SK-N-SH (cell line): ENCODE measurements at regions not wholly inside any gene's neighbourhood (a gene's known extent, or its start where the extent isn't known, plus 50 kb on each side); places are given as distances from the start of the nearest gene placed in this dataset.

Experiments
- CTCF ChIA-PET: fragments of 300-600, 350-600 bp; formaldehyde crosslinking; extraction: SDS; loops from one replicate; lab custom pipeline; 2021; lab: Yijun Ruan, JAX
- POLR2A ChIA-PET: fragments of 350-600 bp; sonication (Branson Sonifier 250); formaldehyde crosslinking; extraction: SDS; loops from one replicate; lab custom pipeline; 2020; ENCODE audit warnings: antibody characterized with exemption, inconsistent platforms; lab: Yijun Ruan, JAX
- DNase-seq: peaks from one replicate; pipeline ENCODE4 v3.0.0; 2012
- H2AFZ ChIP-seq: fragments of 200-600 bp; sonication (generic); 2 replicates; pipeline ENCODE4 v1.8.1; 2016; ENCODE audit warnings: antibody characterized with exemption, mild to moderate bottlenecking, low read depth
- H3F3A ChIP-seq: fragments of 200-600 bp; sonication (generic); replicated peaks from 2 replicates; pipeline ENCODE3; 2016; ENCODE audit warnings: antibody characterized with exemption, mild to moderate bottlenecking; ENCODE audit not compliant: insufficient read depth
- H3K27ac ChIP-seq, 2 experiments: fragments of 200-500 bp in 1 of 2; fragments of 200-600 bp in 1 of 2; sonication (Bioruptor generic) in 1 of 2; sonication (generic), shearing (Covaris generic) in 1 of 2; 2 replicates each; pipeline versions ENCODE4 v1.5.1 to v1.6.1; 2014 to 2016; ENCODE audit warnings: low read depth in 2 of 2, inconsistent platforms in 1 of 2, low read length in 1 of 2, mild to moderate bottlenecking in 1 of 2, mixed read lengths in 1 of 2
- H3K27me3 ChIP-seq: fragments of 200-600 bp; sonication (generic), shearing (Covaris generic); 2 replicates; pipeline ENCODE4 v1.6.1; 2016; ENCODE audit warnings: mixed run types; ENCODE audit not compliant: insufficient read depth
- H3K36me3 ChIP-seq, 2 experiments: fragments of 200-500 bp in 1 of 2; fragments of 200-600 bp in 1 of 2; sonication (Bioruptor generic) in 1 of 2; sonication (generic) in 1 of 2; replicated peaks in 1 of 2; 2 replicates each; pipeline versions ENCODE3 to v1.5.1; 2014 to 2016; ENCODE audit warnings: low read length in 1 of 2, mild to moderate bottlenecking in 1 of 2; ENCODE audit not compliant: insufficient read depth in 2 of 2, control insufficient read depth in 1 of 2
- H3K4me1 ChIP-seq, 2 experiments: fragments of 200-500 bp in 1 of 2; fragments of 200-600 bp in 1 of 2; sonication (Bioruptor generic) in 1 of 2; sonication (generic), shearing (Covaris generic) in 1 of 2; 2 replicates each; pipeline versions ENCODE4 v1.5.1 to v1.6.1; 2014 to 2016; ENCODE audit warnings: low read depth in 1 of 2, low read length in 1 of 2, mixed run types in 1 of 2; ENCODE audit not compliant: insufficient read depth in 2 of 2, control insufficient read depth in 1 of 2
- H3K4me2 ChIP-seq: fragments of 200-600 bp; sonication (generic), shearing (Covaris generic); 2 replicates; pipeline ENCODE4 v1.6.1; 2017; ENCODE audit warnings: mixed run types
- H3K4me3 ChIP-seq, 2 experiments: fragments of 200-500 bp in 1 of 2; fragments of 200-600 bp in 1 of 2; sonication (Bioruptor generic) in 1 of 2; sonication (generic), shearing (Covaris generic) in 1 of 2; 2 replicates each; pipeline versions ENCODE4 v1.5.1 to v1.8.1; 2014 to 2016; ENCODE audit warnings: low read depth in 2 of 2, inconsistent platforms in 1 of 2, low read length in 1 of 2, mild to moderate bottlenecking in 1 of 2, mixed read lengths in 1 of 2, moderate library complexity in 1 of 2
- H3K79me2 ChIP-seq: fragments of 200-600 bp; sonication (generic); 2 replicates; pipeline ENCODE4 v1.8.1; 2017; ENCODE audit warnings: mild to moderate bottlenecking; ENCODE audit not compliant: insufficient read depth
- H3K9ac ChIP-seq: fragments of 200-600 bp; sonication (generic); 2 replicates; pipeline ENCODE4 v1.6.1; 2017; ENCODE audit warnings: mixed run types
- H3K9me2 ChIP-seq: fragments of 200-600 bp; sonication (generic); 2 replicates; pipeline ENCODE4 v1.6.1; 2017; ENCODE audit warnings: mixed run types
- H3K9me3 ChIP-seq: fragments of 200-600 bp; sonication (generic); 2 replicates; pipeline ENCODE4 v1.6.1; 2017; ENCODE audit warnings: mixed run types, mild to moderate bottlenecking, moderate library complexity
- H4K20me1 ChIP-seq: fragments of 200-600 bp; sonication (generic); 2 replicates; pipeline ENCODE4 v1.6.1; 2017; ENCODE audit warnings: mild to moderate bottlenecking, mixed run types; ENCODE audit not compliant: insufficient read depth
- CHD2 ChIP-seq: fragments of 150-350 bp; IDR thresholded peaks from 2 replicates; pipeline ENCODE4 v1.6.1; 2018; ENCODE audit warnings: low read length; ENCODE audit not compliant: partially characterized antibody
- ELF1 ChIP-seq: IDR thresholded peaks from 2 replicates; pipeline ENCODE4 v1.4.0; 2012
- EP300 ChIP-seq, 2 experiments: IDR thresholded peaks; 2 replicates each; pipeline versions ENCODE4 v1.4.0 to v1.6.1; 2012; ENCODE audit warnings: borderline replicate concordance in 1 of 2, low read depth in 1 of 2, low read length in 1 of 2
- IRF3 ChIP-seq: fragments of 150-350 bp; IDR thresholded peaks from 2 replicates; pipeline ENCODE4 v1.6.1; 2016; ENCODE audit warnings: mild to moderate bottlenecking, low read depth, low read length
- MAX ChIP-seq: IDR thresholded peaks from 2 replicates; pipeline ENCODE4 v1.4.0; 2012; ENCODE audit warnings: low read depth
- POLR2AphosphoS5 ChIP-seq: IDR thresholded peaks from 2 replicates; pipeline ENCODE4 v1.6.1; 2012; ENCODE audit warnings: low read depth, low read length
- RAD21 ChIP-seq: IDR thresholded peaks from 2 replicates; pipeline ENCODE4 v1.6.1; 2012; ENCODE audit warnings: mild to moderate bottlenecking, low read length
- SIN3A ChIP-seq: IDR thresholded peaks from 2 replicates; pipeline ENCODE4 v1.6.1; 2012; ENCODE audit warnings: low read depth, mild to moderate bottlenecking, low read length, moderate library complexity, borderline replicate concordance
- TAF1 ChIP-seq: IDR thresholded peaks from 2 replicates; pipeline ENCODE4 v1.6.1; 2012; ENCODE audit warnings: low read depth, mild to moderate bottlenecking, low read length, moderate library complexity, borderline replicate concordance
- TCF12 ChIP-seq: IDR thresholded peaks from 2 replicates; pipeline ENCODE4 v1.4.0; 2012
- TEAD4 ChIP-seq: IDR thresholded peaks from 2 replicates; pipeline ENCODE4 v1.4.0; 2012; ENCODE audit warnings: mild to moderate bottlenecking, borderline replicate concordance; ENCODE audit not compliant: insufficient read depth
- YY1 ChIP-seq: IDR thresholded peaks from 2 replicates; pipeline ENCODE4 v1.4.0; 2012; ENCODE audit warnings: low read depth, mild to moderate bottlenecking
- WGBS: methylation state at CpG from one replicate; pipeline ENCODE4 v1.1.6; 2017; ENCODE audit warnings: low lambda C conversion rate; 5-methylcytosine and 5-hydroxymethylcytosine counted together

- Histone ChIP-seq H3K9me2 (no peaks in the 10 kb centered on the region), H4K20me1 (no peaks in the 10 kb centered on the region), H3K36me3 (no peaks in the 10 kb centered on the region), H3K4me2 (no peak overlapping the region), H2AFZ (no peak overlapping the region), H3K27ac (no peak overlapping the region), H3F3A (no peaks in the 10 kb centered on the region), H3K4me1 (peaks cover 0 to 8% of the 10 kb centered on the region in 2 experiments; a peak in 1 of 4 replicates), H3K9ac (no peak overlapping the region), H3K27me3 (no peaks in the 10 kb centered on the region), H3K9me3 (no peaks in the 10 kb centered on the region), H3K4me3 (no peak overlapping the region), H3K79me2 (no peaks in the 10 kb centered on the region)
- 63% methylated on average over 1 of the region's 1 CpG for WGBS
- CTCF ChIA-PET = no interaction called here
- TF ChIP-seq TEAD4 = no peak
- no peak for TF ChIP-seq CHD2
- no peak for TF ChIP-seq SIN3A
- TF ChIP-seq POLR2AphosphoS5 = no peak
- TF ChIP-seq IRF3 = no peak
- POLR2A ChIA-PET = no interaction called here
- no peak for DNase-seq
These were observed 226.9 kb downstream of the ZNF621 start for GRCh38 chr3:40751666-40752065.

GRCh38 chr3:40752492-40752891, 227.7 kb downstream of the ZNF621 start:
- CTCF ChIA-PET = no interaction called here
- 51% methylated on average over 3 of the region's 3 CpGs for WGBS
- no peak for TF ChIP-seq POLR2AphosphoS5
- TF ChIP-seq, all 33 proteins: peak for 0
- Histone ChIP-seq H3K27me3 (no peaks in the 10 kb centered on the region), H3K36me3 (no peaks in the 10 kb centered on the region), H2AFZ (no peak overlapping the region), H3K4me3 (no peak overlapping the region), H3K79me2 (no peaks in the 10 kb centered on the region), H3F3A (no peaks in the 10 kb centered on the region), H4K20me1 (no peaks in the 10 kb centered on the region), H3K9me2 (no peaks in the 10 kb centered on the region), H3K4me2 (no peak overlapping the region), H3K4me1 (peaks cover 0 to 8% of the 10 kb centered on the region in 2 experiments; a peak in 1 of 4 replicates), H3K9ac (no peak overlapping the region), H3K9me3 (no peaks in the 10 kb centered on the region), H3K27ac (no peak overlapping the region)
- POLR2A ChIA-PET = no interaction called here
- no peak for DNase-seq

GRCh38 chr3:40753291-40753770, 228.6 kb downstream of the ZNF621 start:
- Histone ChIP-seq H3K4me3 (no peak overlapping the region), H3K4me1 (peaks cover 0 to 8% of the 10 kb centered on the region in 2 experiments; a peak in 1 of 4 replicates), H2AFZ (no peak overlapping the region), H3F3A (no peaks in the 10 kb centered on the region), H3K9ac (no peak overlapping the region), H4K20me1 (no peaks in the 10 kb centered on the region), H3K27ac (no peak overlapping the region), H3K9me2 (no peaks in the 10 kb centered on the region), H3K79me2 (no peaks in the 10 kb centered on the region), H3K36me3 (no peaks in the 10 kb centered on the region), H3K27me3 (no peaks in the 10 kb centered on the region), H3K9me3 (no peaks in the 10 kb centered on the region), H3K4me2 (no peak overlapping the region)
- TF ChIP-seq TCF12 = no peak
- TF ChIP-seq RAD21 = no peak
- TF ChIP-seq YY1 = no peak
- no peak for TF ChIP-seq ELF1
- no peak for TF ChIP-seq SIN3A
- no peak for TF ChIP-seq TEAD4
- TF ChIP-seq TAF1 = no peak
- TF ChIP-seq EP300 (IDR thresholded peaks at IDR 0.05; ENCODE audit: borderline replicate concordance in 1 of 2, low read depth in 1 of 2, low read length in 1 of 2) = no peak
- TF ChIP-seq MAX = no peak
- POLR2A ChIA-PET = no interaction called here
- DNase-seq = no peak
- CTCF ChIA-PET = interaction anchor here (0.9 kb wide), 1 partner anchor 168 kb away, joined by 3 read pairs; no protein-coding TSS in a partner anchor
